HuH-7 (cell line): ENCODE measurements at regions not wholly inside any gene's neighbourhood (a gene's known extent, or its start where the extent isn't known, plus 50 kb on each side); places are given as distances from the start of the nearest gene placed in this dataset.
"Not testable (repeated sequence)": the region's sequence is repeated elsewhere in the genome, so short reads cannot be mapped to it uniquely, and the experiment has no call there.

Source experiments
- DNase-seq: peaks from one replicate; pipeline ENCODE4 v3.0.0; 2011; ENCODE audit warnings: low spot score

DNA sequence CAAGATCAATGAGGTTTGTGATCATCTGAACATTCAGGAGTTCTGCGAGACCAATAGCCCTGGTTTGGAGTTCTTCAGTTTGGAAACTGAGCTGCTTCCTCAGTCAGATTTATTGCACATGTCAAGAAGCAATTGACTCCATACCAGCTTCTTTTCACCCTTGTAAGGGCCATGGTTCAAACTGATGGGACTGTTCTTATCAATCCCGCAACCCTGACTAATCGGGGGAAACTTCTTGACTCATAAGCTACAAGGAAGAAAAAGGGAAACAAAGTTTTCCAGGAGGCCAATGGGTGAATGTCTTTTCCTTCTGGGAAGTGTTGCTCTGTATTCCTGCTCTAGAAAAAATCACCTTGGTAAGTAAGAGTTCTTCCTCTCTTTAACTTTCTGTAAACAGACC lies 187.9 kb downstream of the MIS18A start:
- no peak for DNase-seq

DNA sequence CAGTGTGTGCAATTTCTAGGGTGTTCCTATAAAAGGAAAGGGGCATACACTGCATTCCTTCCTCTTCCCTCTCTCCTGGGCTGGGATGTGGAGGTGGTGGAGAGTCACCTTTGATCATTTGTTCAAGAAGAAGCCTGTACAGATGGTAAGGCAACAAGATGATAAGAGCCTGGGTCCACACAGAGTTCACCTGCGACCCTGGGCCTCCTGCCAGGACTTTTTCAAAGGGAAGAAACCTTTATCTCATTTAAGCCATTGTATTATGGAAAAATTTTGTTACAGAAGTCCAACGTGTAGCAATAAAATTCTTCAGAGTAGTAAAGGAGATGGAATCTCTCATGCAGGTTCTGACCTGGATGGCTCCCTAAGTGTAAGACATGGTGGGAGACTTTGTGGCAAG lies 189.1 kb downstream of the MIS18A start:
- no peak for DNase-seq

DNA sequence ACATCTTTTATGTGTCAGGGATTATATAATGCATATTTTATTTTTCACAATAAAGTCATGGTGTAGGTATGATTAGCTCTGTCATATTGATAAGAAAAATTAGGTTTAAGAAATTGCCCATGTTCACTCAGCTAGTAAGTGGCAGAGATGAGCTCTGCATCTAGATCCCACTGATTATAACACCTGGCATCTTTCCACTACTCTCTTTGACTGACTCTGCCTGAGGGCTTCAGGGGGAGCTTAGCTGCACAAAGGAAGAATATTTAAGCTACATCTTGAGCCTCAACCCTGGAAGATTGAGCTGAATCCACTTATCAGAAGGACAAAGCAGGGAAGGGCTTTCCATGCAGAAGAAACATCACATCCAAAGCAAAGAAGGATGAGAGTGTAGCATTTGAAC lies 190.4 kb downstream of the MIS18A start:
- DNase-seq: no peak

DNA sequence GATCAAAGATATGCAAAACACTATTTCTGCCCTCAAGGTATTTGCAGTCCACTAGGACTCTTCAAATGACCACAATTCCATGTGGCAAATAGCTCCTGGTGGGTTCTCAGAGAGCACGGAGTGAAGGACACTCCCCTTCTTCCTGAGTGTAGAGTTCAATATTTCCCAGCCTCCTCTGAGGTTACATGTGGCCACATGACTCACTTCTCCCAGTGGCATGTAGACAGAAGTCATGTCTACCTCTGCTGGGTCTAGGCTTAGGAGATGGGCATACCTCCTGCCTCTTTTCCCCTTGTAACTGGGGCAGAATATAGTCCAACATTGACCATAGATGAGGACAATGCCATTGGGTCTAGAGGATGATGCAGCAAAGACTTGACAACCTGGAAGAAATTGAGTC lies 191.4 kb downstream of the MIS18A start:
- DNase-seq: no peak

DNA sequence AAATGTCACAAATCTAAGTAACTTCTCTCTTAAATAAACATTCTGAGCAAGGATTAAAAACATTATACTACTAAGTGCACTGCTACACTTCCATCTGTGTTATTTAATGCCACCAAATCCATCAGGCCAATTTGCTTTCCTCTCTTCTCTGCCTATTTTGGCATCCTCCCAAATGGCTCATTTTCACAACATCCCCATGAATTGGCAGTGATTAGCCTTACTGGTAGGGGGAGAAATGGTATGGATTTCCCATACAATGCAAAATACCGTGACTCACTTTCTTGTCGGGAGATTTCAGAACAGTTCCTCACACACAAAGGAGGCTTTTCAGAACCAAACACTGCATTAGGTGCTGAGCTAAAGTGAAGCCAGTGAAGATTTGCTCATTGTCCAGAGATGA lies 195.7 kb downstream of the MIS18A start:
- no peak for DNase-seq

DNA sequence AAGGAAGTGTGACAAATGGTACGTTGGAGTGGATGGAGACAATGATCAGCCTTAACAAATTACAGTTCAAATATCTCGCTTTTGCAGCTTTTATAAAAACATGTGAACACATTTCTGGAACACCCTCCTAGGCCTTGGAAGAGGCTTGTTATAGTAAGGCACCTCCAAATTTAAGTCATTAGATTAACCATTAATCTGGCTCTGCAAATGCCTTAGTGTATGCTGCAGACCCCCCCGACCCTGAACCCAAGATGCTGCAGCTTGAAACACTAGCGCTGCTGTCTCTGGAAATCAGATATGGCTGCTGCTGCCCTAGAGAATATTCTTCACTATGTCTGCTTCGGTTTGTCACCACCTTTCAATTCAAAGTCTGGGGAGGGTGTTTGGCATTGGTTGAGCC lies 196.4 kb downstream of the MIS18A start:
- DNase-seq: no peak

DNA sequence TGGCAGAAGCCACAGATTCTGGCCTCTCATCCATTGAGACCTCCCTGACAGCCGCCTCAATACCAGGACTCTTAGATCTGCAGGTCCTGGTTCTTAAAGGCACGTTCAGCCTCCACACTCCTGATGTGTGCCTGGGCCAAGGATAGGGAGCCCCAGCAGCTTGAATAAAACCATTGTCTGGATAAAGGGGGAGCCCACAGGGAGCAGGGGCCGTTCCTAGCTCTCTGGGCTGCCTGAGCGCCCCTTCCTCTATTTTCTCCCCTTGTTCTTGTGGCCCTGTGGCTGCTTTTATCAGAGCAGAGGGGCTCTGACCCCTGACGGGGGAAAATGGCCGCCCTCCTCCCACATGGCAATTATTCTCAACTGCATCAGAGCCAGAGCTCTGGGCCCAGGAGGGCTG lies 200.8 kb downstream of the HUNK start:
- no peak for DNase-seq

DNA sequence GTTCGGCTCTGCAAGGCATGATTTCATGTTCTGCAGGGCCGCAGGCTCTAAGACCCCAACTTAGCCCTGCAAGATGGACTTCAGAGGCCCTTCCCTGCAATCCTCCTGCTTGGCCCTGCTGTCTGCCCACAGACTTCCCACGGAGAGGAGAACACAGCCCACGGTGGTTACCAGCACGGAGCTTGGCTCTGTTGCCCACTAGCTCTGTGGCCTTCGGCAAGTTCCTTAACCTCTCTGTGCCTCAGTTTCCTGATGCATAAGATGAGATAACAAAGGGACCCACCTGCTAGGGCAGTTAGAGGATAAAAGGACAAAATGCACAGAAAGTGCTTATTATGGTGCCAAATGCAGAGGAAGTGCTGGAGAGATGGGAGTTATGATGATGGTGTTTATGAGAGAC lies 200.4 kb downstream of the HUNK start:
- no peak for DNase-seq

DNA sequence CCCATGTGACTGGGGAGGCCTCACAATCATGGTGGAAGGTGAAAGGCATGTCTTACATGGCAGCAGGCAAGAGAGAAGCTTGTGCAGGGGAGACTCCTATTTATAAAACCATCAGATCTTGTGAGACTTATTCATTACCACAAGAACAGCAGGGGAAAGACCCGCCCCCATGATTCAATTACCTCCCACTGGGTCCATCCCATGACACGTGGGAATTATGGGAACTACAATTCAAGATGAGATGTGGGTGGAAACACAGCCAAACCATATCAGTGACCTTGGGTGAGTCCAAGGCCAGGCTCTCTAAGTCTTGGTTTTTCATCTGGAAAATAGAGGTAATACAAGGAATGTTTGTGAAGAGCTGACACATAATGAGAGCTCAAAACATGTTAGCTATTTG lies 198.8 kb downstream of the HUNK start:
- DNase-seq: not testable (repeated sequence)

DNA sequence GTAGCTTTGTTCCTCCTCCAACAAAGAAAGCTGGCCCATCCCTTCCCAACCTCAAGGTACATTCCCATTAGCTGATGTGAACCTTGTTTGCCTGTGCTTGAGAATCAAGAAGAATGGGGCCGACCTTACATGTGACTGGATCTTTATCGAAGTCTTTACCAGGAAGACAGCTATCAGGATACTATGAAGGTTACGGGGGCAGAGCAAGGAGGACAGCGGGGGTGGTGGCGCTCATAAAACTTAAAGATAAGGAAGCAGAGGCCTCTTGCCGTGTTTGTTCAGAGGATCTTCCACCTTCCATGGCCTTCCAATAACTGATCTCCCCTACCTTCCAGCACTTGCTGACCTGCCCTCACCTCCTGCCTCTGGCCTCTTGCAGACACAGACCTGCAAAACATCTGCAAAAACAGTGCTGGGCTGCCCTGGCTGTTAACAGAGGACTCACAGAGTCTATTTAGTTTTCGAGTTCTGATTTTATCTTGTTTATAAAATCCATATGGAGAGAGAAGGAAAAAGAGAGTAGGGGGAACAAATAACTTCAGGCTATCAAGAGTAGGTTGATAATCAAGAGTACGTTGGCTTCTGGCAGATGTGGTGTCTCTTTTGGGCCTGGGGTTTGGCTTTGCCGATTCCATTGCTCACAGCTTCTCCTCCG lies 198.0 kb downstream of the HUNK start:
- DNase-seq: no peak

DNA sequence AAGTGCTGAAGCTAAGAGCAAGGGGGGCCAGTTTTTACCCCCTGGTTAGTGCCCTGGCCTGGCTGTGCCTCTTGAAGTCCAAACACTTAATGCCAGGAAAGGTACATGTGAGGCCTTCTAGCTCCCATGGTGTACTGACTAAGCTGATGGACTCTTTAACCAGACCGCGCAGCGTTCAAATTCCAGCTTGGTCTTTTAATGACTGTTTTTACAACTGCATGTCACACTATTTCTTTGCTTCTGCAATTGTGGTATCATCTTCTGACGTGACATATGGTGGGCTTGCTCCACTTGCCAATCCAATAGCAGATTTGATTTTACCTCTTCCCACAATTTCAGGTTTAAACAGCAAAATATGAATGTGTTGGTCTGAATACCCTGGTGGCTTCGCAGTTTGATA lies 197.3 kb downstream of the HUNK start:
- no peak for DNase-seq

DNA sequence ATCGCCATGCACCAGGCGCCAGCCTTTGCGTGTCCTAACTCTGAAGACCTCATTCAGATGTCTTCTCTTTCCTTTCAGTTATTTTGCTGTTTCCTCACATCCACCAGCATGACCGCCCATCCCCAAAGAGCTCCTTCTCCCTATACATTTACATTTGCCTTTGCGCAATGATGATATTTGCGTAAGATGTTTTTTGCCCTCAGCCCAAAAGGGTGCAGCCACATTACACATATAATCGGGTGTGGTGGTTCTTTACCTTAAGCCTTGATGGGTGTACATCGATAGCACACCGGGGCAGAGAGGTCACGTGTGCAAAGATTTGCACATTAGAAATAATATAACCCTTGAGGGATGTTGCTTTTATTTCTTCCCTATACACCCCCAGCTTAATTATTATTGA lies 192.8 kb downstream of the HUNK start:
- no peak for DNase-seq

DNA sequence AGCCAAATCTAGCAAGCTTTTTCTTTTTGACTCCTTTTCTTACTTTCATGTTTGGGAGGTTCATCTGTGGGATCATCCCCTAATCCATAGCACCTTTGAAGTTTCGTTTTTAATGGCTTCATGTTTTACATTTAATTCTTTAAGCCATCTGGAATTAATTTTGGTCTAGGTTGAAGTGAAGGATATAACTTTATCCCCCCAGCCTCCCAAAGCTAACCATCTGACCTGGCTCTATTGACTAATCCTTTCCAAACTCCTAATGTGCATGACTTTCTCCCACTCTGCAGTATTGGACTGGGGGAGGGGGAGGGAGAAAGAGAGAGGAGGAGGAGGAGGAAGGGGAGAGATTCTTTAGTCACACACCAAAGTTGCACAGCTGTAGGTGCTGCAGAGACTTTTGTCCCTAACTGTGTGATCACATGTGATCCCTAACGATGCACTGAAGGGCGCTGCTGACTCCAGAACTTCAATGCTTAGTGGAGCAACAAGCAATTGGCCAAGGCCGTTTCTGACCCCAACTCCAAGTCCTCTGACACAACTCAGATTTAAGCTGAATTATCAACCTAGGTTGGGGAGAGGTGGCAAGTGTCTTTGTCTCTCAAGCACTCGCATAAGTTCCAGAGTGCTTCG lies 191.6 kb downstream of the HUNK start:
- no peak for DNase-seq

DNA sequence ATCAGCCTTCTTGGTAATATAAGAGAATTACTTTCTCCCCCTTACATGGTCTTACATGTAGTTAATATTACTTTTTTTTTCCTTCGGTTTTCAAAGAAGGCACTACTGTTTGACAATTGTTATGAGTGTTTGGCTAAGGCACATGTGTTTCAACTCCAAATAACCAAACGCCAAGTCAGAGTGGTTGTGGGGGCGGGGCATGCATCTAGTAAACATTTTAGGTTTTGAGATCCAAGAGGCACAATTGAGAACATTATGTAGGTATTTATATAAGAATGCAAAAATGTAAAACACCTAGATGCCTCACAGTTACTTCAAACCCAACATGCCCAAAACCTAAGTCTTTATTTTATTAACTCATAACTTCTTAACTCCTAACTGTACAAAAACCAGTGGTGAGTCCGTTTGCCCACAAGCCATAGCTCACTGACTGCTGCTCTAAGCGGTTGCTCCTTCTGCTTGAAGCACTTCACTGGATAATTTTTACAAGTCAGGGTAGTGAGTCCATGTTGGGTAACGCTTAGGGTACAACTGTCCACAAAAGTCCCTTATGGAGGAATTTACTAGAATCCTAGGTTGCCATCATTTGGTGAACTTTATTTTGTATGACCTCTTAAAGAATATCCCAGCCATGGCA lies 189.9 kb downstream of the HUNK start:
- no peak for DNase-seq

DNA sequence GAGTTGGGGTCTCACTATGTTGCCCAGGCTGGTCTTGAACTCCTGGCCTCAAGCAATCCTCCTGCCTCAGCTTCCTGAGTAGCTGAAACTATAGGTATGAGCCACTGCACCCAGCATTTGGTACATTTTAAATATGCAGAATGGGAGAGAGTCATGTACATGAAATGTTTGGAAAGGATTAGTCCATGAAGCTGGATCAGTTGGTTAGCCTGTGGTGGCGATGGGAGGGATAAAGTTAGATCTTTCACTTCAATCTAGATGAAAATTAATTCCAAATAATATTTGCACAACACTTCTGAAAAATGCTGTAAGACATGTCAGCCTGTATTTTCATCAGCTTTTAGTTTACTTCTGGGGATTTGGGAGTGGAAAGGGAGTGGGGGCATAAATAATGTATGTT lies 188.9 kb downstream of the HUNK start:
- no peak for DNase-seq

DNA sequence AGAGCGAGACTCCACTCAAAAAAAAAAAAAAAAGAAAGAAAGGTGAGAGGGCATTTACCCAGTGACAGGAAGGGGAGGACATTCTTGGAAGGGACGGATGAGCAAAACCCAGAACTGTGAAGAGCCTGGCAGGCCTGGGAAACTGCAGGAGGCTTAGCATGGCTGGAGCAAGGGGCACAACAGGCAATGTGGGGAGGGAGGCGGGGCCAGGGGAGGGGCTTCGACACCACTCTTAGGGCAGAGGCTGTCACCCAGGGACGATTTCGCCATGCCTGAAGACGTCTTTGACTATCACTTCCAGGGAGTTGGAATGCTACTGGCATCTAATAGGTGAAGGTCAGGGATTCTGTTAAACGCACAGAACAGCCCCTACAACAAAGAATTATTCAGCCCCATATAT lies 184.0 kb downstream of the HUNK start:
- no peak for DNase-seq

DNA sequence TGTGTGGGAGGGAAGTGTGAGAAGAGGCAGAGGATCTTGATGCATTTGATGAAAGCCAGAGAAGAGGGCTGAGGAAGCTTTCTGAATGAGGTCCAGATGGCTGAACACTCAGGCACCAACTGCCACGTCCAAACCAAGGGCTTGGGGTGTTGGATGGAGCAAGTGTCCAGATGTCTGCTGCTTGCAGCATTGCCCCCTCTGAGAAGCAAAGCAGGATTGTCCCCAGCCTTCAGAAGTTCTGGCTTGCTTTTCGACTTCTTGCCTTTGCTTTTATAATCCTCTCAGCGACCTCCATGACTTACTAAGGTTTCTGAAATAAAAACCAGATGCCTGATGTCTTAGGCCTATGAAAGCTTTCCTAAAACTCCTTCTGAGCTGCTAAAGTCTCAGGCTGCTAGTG lies 182.5 kb downstream of the HUNK start:
- DNase-seq: no peak
